Kidney tubule cell (primary cell): ENCODE measurements at regions not wholly inside any gene's neighbourhood (a gene's known extent, or its start where the extent isn't known, plus 50 kb on each side); places are given as distances from the start of the nearest gene placed in this dataset.
A peak's percentile ranks its signal among the peaks of the same experiment; 100 is the strongest.
"Not testable (repeated sequence)": the region's sequence is repeated elsewhere in the genome, so short reads cannot be mapped to it uniquely, and the experiment has no call there.

Experiments
- DNase-seq: peaks from one replicate; pipeline ENCODE4 v3.0.0-alpha.2; 2018; ENCODE audit warnings: low spot score

DNA sequence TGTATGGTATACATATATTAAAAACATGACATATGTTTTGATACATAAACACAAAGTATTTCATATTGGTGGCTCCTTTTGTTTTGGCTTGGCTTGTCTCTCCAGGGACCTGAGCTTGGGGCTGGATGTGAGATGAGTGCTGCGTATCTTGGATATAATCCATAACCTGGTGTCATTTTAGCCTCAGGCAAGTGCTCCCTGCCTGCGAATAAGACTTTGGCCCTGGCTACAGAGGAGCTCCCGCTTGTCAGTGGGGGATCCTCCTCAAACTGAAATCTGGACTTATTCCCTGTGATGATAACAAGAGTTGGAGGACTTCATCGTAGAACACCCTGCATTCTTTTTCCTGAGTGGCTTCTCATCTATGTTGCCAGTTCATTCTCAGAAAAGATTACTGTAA, 341.7 kb upstream of the CLINT1 start:
- DNase-seq, result no peak

DNA sequence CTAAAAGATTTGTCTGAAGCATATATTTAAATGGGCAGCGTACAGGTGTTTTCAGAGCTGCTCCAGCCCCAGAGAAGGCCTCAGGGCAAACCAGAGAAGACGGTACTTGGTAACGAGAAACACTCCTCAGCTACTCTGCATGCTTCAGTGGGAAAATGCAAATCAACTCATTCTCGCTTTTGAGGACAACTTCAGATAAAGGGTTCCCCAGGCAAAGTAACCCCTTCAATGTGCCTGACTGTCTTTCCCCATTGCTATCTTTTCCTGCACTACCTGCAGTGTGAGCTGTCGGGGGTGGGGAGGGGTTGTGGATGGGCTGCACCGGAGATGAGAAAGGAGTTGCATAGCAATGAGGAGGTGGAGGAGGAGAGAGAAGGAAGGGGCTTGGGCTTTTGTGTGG, 339.7 kb upstream of the CLINT1 start:
- DNase-seq, result no peak

DNA sequence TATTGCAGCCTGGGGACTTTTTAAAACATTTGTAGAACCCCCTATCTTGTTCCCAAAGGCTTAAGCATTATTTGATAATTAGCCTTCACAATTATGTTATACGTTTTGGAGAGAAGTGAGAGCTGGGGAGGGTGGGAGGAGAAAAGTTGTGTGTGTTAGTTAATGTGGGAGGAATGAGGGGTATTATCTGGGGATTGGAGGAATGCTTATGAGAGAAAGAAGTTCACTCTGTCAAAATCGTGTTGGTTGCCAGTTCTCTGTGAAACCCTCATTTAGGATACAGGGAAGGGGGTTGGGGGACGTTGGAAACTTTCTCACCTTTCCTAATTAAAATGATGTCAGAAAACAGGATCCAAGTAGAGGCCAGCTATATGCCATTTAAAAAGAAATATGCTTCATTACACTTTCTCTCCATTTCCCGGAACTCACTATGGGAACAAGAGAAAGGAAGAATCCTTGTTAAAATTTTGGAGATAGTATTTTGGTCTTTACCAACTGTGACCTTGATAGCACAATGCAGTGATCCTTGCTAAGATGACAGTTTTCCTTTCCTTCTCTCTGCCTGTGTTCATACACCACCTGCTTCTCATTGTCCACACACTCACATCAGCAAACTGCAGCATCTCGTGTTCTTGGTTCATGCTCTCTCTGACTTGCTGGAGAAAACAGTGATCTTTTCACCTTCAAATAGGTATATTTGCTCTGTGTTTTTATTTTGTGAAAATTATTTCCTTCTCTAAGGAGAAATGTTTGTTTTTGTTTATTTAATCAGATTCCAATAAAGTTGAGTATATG, 336.7 kb upstream of the CLINT1 start:
- DNase-seq, result no peak

DNA sequence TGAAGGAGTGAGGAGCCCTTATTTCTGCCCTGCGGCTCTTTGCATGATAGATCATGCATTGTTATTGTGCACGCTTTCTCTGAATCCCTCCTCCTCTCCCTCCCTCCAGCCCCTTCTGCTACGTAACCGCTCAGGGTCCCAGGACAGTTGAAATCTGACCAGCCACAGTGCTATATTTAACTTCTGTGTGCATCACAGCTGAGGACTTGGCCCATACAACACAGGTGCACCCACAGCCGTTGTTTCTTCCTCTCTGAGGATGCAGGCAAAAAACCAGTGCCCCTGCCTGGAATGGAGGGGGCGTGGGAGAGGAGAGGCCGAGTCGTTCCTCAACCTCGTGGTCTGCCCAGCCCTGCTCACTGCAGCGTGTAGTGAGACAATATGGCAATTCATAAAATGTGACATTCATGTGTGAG, 335.6 kb upstream of the CLINT1 start:
- DNase-seq, result no peak

DNA sequence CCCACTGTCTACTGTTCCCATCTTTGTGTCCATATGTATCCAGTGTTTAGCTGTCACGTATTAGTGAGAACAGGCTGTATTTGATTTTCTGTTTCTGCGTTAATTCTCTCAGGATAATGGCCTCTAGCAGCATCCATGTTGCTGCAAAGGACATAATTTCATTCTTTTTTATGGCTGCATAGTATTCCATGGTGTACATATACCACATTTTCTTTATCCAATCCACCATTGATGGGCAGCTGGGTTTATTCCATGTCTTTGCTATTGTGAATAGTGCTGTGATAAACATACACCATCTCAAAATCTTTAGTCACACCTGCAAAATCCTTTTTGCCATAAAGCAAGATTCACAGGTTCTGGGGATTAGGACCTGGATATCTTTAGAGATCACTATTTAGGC, 334.4 kb upstream of the CLINT1 start:
- DNase-seq, result not testable (repeated sequence)

DNA sequence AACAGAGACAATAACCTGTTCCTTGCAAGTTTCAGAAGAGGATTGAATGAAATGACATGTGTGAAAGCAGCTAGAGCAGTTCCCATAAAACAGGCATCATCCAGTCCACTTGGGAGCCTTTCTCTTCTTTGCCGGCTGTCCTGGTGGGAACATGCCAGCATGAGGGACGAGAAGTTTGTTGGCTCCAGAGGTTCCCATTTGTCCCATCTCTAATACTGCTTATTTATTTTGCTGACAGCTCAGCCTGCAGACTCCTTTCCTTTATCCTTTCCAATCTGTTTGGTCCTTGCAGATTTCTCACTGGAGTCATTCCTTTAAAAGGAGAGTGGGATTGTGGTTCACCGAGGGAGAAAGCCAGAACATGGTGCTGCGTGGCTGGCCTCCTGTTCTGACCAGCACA, 321.5 kb upstream of the CLINT1 start:
- DNase-seq, result no peak

DNA sequence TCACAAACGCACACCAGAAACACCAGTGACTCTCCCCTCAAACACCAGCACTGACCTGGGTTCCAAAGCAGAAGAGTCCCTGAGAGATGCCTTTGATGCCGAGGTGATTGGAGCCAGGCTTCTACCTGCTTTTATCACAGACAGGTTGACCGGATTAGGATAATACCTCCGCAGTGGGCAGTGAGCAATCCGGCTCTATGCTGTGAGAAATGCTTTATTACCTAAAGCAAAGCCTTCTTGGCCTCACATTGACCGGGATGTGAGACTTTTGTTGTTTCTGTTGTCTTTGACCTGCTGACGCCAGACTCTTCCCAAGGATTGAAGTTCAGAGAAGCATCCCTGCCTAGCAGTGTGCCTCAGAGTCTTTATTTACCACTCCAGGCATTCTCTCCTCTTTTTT, 320.3 kb upstream of the CLINT1 start:
- no peak for DNase-seq

DNA sequence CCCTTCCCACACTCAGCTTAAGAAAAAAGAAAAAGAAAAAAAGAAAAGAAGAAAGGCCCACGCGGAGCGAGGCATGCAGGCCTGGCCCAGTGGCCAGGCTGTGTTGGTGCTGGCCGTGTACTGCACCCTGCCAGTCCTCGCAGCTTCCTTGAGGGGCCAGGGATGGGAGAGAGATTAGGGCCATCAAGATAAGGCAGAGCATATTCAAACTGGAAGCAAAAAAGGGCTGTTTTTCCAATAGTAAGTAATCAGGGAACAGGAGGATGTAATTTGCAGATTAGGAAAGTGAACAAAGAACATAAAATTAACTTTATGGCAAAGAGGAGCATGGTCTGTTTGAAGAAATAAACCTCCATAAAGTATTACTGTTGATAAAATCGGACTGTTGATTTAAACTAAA, 319.6 kb upstream of the CLINT1 start:
- no peak for DNase-seq

DNA sequence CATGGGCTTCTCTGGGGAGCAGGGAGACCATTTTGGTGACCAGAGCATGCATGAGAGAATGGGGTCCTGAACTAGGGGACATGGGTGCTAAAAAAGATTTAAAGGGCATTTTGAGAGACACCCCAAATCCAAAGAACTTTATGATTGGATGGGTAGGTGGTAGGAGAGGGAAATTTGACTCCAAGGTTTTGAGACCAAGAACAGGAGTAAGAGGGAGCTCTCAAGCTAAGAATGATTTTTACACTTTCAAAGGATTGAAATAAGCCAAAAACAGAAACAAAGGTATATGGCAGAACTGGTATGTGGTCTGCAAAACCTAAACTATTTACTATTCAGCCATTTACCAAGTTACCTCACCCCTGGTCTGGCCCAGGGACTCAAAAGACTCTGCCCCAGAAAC, 318.2 kb upstream of the CLINT1 start:
- DNase-seq, result no peak

DNA sequence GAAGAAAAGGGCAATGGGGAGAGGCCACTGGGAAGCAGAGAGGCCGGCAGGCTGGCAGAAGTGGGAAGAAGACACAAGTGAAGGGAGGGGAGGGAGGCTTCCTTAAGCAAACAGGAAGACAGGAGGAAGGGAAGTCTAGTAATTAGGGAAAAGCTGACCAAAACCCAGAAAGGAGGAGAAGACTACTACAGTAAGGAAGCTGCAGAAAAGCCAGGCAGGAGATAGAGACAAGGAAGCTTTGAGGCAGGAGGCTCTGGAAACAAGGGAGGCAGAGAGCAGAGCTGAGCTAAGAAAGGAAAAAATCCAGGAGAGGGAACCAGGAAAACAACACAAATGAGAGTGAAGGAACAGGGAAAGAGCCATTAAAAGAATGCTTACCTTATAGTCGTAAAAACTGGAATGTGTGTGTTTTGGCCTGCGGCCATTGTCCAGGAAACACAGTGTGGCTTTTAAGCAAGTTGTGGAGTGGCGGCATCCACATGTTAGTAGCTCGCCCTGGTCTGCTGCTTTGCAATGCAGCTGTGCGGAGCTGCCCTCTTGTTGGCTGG, 317.1 kb upstream of the CLINT1 start:
- DNase-seq, result peak; percentile 38

DNA sequence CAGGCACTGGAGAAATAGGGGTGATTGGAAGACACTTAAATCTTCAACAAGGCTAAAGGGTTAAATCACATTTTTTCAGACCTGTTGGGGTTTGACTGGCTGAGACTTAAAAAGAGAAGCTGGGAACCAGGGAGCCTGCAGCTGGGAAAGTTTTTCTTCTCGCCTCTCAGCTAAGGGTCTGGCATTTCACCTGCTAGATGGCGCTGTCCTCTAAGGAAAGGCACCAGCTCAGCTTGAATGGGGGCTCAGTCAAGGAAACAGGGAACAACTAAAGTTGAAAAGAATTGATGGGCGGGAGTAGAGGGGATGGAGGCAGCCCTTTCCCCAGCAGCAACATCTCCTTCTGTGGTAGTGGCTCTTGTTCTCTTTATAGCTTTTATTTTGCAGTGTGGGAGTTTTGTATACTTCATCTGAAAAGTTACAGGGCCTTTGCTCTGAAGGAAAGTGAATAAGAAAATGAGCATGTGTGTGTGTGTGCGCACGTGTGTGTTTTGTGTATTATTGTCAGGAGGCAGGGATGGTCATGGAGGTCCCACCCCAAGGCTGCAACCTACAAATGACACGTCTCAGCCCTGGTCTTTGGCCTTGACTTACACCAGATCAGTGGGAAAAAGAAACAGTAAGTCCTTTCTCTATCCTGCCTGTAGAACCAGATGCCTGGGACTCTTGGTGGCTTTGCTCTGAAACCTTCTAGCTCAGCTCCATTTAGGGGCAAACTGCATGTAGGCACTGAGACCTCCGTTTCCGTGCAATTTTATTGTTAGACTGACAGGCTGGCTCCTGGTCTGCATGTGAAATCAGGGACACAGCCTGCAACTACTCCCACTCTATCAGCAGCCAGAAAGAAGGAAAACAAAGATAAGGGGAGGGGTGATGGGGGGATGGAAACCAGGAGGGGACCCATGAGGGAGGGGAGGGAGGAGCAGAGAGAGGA, 316.2 kb upstream of the CLINT1 start:
- peak; percentile 57 for DNase-seq

DNA sequence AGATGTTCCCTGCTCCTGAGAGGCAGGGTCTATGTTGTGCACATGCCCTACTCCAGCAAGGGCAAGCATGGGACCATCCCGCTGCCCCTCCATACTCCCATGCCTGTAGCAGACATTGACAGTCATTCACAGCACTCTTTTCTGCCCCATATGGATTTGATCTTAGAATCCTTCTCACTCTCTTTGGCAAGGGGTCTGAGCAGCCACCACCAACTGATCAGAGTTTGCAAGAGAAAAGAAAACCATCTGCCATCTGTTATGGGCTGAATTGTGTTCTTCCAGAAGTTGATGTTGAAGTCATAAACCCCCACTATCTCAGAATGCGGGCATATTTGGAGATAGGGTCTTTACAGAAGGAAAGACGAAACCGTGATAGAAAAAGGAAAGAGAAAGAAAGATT, 315.1 kb upstream of the CLINT1 start:
- DNase-seq, result no peak

DNA sequence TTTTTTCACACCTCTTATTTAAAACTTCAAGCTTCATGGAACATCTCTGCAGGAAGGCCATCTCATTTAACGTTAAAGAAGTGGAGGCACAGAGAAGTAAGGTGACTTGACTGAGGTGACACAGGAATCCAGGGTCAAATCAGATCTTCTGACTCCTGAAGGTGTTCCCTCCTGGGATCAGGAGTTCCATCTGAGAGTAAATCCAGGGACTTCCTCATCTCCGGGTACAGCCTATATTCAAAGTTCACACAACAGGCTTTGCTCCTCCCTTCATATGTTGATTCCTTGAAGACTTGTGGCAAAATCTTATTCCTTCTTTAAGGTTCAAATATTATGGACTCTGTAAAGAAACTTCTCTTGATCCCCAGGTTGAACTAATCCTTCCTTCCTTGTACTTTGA, 313.1 kb upstream of the CLINT1 start:
- no peak for DNase-seq

DNA sequence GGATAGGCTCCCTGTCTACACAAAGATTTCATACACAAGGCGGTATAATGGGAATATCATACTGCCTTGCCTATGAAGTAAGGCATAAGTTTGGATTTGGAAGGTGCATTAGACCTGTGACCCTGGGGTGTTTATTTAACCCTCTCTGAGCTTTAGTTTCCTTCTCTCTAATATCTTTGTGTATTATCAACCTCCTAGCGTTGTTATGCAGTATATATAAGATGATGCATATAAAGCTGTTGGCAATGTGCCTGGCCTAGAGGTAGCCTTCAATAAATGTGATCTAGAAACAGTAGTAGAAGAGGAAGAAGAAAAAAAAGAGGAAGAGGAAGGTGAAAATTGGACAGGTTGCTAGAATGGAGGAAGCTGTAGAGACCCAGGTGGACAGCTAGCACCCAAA, 311.6 kb upstream of the CLINT1 start:
- no peak for DNase-seq

DNA sequence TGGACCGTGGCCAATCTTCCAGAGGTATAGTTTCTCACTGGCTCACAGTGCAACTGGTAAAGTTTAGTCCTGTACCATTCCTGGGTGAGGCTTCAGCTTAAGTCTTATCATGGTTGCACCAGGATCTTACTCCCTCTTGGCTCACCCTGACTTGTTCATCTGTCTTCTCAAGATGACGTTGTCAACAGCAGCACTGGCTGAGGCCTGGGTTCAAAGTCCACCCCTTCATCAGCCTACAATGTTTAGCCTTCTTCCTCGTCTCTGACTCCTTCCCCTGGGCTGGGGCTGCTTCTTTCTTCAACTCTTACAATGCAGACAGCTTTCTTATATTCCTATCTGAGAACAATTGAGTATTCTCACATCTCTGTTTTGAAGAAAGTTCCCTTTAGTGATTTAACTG, 311.1 kb upstream of the CLINT1 start:
- no peak for DNase-seq

DNA sequence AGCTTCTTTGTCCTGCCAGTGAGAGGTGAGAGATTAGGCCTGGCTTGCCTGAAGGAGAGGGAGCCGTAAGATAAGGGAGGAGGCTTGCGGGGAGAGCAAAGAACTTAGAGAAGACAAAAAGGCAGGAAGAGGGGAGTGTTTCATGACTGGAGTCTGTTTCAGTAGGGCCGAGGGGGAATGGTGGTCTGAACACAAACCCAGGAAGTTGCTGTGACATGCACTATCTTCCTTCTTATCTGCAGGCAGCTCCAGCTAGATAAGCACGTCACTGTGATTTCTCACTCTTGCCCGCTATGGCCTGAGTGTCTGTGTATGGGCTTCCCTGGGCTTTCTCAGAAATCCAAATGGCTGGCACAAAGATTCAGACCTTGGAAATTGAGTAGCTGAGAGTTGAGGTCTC, 307.5 kb upstream of the CLINT1 start:
- no peak for DNase-seq

DNA sequence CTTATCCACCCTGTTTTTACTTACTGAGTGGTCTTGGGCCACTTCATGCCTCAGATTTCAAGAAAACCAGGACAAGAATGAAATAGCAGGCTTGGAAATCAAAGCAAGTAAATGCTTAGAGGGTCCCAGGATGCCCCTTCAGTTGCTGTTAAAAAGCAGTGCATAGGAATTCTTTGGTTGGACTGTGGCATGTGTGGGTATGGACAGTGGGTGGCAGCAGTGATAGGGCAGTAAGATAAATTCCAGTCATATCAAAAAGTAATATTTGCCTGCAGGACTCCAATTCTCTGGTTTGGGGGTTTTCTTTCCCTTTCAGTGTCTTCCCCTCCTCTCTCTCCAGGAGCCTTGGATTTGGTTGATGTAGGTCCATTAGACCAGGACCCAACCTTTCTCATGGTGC, 306.7 kb upstream of the CLINT1 start:
- DNase-seq, result no peak

DNA sequence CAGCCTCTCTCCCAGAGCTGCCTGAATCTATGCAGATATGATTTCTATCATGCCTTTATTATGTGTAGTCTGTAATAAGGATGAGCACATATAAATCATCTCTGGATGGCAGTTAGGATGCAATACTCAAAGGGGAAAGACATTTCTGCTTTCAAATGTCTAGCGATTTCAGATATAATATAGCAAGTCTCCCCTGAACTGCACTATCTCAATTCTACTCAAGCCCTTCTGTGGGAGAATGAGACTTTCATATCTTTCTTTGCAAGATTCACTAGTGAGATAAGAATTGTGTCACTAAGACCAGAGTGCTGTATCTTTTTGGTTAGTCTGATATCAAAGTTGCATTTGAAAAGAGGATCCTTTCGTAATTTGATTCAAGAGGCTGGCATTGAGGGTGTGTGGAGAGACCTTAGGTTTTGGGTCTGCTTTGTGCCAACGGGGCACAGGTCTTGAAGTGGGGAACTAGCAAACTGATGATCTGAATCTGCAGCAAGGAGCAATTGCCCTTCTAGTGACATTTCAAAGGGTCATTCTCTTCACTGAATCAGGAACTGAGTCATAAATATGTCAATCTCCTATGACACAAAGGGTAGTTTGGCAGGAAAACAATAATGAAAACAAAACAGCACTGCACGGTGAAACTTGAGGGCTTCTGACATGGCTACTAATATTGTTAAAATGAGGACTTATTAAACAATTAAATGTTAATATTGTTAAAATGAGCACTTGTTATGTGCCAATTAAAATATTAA, 305.5 kb upstream of the CLINT1 start:
- DNase-seq, result no peak

DNA sequence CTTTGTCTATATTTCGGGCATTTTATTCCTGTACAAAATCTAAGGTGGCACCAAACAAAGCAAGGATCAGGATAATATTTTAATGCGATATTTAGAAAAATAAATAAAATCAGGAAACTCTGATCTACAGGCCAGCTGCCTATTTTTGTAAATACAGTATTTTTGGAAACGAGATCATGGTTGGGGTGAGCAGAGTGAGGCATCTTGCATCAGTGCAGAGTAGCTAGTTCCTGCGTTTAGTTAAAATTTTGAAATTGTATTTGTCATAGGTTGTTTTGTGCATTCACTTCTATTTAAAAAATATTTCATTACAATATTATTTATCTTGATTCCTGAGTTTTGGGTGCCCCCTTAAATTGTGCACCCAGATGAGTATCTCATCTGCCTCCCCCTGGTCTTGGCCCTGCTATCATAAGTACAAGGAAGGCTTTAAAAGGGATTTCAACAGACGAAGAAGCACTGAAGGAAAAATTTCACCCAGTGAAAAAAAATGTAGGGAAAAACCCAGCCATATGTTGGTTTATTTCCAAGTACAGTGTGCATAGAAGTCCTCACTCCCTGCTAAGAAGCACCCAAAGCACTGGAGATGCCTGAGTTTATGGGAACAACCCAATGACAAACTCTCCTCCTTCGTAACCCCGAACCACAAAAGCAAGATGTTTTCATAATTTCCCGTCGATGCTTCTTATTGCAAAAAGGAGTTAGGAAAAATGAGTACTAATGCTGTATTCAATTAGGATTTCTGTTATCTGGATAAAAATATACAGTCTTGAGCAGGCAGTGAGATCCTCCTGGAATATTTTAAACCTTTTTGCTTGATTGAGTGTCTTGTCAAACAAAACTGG, 304.7 kb upstream of the CLINT1 start:
- no peak for DNase-seq

DNA sequence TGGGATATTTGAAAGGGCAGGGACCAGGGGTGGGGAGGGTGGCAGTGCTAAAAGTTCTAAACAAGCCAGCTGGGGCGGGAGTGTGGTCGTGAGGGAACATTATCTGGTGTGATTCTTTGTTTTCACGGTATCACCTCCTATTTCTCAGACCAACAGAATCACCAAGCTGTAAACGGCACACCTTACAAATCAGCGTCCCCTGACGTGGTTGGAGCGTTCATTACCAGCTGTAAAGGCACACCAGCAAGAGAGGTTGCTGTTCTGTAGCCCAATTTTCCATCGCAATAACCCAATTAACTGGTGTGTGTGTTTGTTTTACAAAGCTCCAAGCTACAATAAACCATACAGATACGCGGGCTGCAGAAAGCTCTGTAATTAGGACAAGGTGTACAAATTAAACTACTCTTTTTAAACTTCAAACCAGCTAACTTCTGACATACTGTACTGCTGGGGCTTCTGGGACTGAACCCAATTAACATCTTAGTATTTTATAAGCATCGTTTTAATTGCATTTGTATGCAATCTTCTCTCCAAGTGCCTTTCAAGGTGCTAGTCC, 303.6 kb upstream of the CLINT1 start:
- DNase-seq, result no peak

DNA sequence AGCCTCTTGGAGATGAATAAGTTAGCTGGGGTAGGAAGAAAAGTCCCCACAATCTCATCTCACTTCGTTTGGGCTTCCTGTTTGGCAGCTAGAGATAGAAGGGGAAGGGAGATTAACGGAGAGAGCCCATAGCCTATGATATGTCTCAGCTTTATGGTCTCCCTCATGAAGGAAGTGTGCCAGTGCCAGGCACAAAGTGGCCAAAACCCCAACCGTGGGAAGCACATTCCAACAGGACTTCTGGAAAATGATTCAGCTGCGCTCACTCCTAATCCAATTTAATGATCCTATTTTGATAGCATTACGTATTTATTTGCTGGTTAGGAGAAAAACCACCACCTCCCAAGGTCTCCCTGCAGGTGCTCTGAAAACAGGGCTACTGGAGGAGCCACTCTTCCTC, 303.1 kb upstream of the CLINT1 start:
- DNase-seq, result no peak
